GM23338 (cell line): ENCODE measurements at regions not wholly inside any gene's neighbourhood (a gene's known extent, or its start where the extent isn't known, plus 50 kb on each side); places are given as distances from the start of the nearest gene placed in this dataset.

Experiments
- CREB1 ChIP-seq: fragments of 250-450 bp; sonication (Bioruptor Pico); IDR thresholded peaks from 2 replicates; pipeline ENCODE4 v1.5.0; 2020; ENCODE audit warnings: low read depth, mild to moderate bottlenecking, moderate library complexity
- EZH2 ChIP-seq: fragments of 200-600 bp; sonication (generic); IDR thresholded peaks from one replicate; pipeline ENCODE4 v1.8.0; 2017; ENCODE audit warnings: antibody characterized with exemption, mild to moderate bottlenecking, low read depth; ENCODE audit not compliant: unreplicated experiment
- EZH2phosphoT487 ChIP-seq: fragments of 200-600 bp; sonication (generic); IDR thresholded peaks from one replicate; pipeline ENCODE4 v1.8.1; 2018; ENCODE audit warnings: antibody characterized with exemption; ENCODE audit not compliant: unreplicated experiment
- JUNB ChIP-seq: IDR thresholded peaks from one replicate; pipeline ENCODE4 v1.6.1; 2016; ENCODE audit warnings: antibody characterized with exemption; ENCODE audit not compliant: unreplicated experiment
- NANOG ChIP-seq: IDR thresholded peaks from 2 replicates; pipeline ENCODE4 v1.6.1; 2016; ENCODE audit warnings: antibody characterized with exemption, borderline replicate concordance
- POLR2AphosphoS5 ChIP-seq: IDR thresholded peaks from 2 replicates; pipeline ENCODE4 v1.6.1; 2016; ENCODE audit warnings: antibody characterized with exemption, low read depth
- STAT1 ChIP-seq: IDR thresholded peaks from one replicate; pipeline ENCODE4 v1.6.1; 2016; ENCODE audit warnings: antibody characterized with exemption; ENCODE audit not compliant: unreplicated experiment
- ZNF331 ChIP-seq: fragments of 250-450 bp; sonication (Bioruptor Pico); IDR thresholded peaks from 2 replicates; pipeline ENCODE4 v1.5.0; 2020; ENCODE audit warnings: low read depth, mild to moderate bottlenecking, moderate library complexity
- TF ChIP-seq, protein P1 (sequence below), 2 experiments: fragments of 200-600 bp in 1 of 2; sonication (generic) in 1 of 2; conservative IDR thresholded peaks; 2 replicates each; pipeline versions ENCODE4 v1.5.1 to v1.6.1; 2016 to 2017; ENCODE audit warnings: antibody characterized with exemption in 2 of 2, low read depth in 2 of 2, mild to moderate bottlenecking in 2 of 2, moderate library complexity in 1 of 2
- TF ChIP-seq, protein P2 (sequence below): IDR thresholded peaks from one replicate; pipeline ENCODE4 v1.6.1; 2018; ENCODE audit warnings: antibody characterized with exemption; ENCODE audit not compliant: unreplicated experiment
- TF ChIP-seq, protein P3 (sequence below): fragments of 250-450 bp; sonication (Bioruptor Pico); IDR thresholded peaks from 2 replicates; pipeline ENCODE4 v1.5.0; 2020; ENCODE audit warnings: mild to moderate bottlenecking, moderate library complexity
- TF ChIP-seq, protein P4 (sequence below): IDR thresholded peaks from 2 replicates; pipeline ENCODE4 v1.6.1; 2016; ENCODE audit warnings: antibody characterized with exemption

DNA sequence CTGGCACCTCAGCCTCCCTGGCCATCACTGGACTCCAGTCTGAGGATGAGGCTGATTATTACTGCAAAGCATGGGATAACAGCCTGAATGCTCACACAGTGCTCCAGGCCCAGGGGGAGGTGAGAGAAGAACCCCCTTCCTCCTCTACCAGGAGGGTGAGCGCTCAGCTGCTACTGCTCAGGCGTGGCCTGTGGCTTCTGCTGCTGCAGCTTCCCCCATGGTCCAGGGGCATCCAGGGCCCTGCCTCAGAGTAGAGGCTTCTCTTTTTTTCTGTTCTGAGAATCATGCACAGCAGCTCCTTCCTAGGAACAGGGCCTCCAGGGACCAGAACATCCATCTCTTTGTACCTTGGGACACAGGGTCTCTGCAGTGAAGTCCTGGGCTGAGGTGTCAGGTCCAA lies 83.1 kb downstream of the VPREB1 start:
- TF ChIP-seq, protein P1, sequence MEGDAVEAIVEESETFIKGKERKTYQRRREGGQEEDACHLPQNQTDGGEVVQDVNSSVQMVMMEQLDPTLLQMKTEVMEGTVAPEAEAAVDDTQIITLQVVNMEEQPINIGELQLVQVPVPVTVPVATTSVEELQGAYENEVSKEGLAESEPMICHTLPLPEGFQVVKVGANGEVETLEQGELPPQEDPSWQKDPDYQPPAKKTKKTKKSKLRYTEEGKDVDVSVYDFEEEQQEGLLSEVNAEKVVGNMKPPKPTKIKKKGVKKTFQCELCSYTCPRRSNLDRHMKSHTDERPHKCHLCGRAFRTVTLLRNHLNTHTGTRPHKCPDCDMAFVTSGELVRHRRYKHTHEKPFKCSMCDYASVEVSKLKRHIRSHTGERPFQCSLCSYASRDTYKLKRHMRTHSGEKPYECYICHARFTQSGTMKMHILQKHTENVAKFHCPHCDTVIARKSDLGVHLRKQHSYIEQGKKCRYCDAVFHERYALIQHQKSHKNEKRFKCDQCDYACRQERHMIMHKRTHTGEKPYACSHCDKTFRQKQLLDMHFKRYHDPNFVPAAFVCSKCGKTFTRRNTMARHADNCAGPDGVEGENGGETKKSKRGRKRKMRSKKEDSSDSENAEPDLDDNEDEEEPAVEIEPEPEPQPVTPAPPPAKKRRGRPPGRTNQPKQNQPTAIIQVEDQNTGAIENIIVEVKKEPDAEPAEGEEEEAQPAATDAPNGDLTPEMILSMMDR (conservative IDR thresholded peaks at IDR 0.05; ENCODE audit: low read depth in 2 of 2) = no peak
- TF ChIP-seq POLR2AphosphoS5 (no peak), EZH2 (no peak), CREB1 (CRISPR knock-in tag) (no peak), EZH2phosphoT487 (no peak), JUNB (no peak), NANOG (no peak), STAT1 (no peak), ZNF331 (CRISPR knock-in tag) (no peak)
- TF ChIP-seq, protein P2, sequence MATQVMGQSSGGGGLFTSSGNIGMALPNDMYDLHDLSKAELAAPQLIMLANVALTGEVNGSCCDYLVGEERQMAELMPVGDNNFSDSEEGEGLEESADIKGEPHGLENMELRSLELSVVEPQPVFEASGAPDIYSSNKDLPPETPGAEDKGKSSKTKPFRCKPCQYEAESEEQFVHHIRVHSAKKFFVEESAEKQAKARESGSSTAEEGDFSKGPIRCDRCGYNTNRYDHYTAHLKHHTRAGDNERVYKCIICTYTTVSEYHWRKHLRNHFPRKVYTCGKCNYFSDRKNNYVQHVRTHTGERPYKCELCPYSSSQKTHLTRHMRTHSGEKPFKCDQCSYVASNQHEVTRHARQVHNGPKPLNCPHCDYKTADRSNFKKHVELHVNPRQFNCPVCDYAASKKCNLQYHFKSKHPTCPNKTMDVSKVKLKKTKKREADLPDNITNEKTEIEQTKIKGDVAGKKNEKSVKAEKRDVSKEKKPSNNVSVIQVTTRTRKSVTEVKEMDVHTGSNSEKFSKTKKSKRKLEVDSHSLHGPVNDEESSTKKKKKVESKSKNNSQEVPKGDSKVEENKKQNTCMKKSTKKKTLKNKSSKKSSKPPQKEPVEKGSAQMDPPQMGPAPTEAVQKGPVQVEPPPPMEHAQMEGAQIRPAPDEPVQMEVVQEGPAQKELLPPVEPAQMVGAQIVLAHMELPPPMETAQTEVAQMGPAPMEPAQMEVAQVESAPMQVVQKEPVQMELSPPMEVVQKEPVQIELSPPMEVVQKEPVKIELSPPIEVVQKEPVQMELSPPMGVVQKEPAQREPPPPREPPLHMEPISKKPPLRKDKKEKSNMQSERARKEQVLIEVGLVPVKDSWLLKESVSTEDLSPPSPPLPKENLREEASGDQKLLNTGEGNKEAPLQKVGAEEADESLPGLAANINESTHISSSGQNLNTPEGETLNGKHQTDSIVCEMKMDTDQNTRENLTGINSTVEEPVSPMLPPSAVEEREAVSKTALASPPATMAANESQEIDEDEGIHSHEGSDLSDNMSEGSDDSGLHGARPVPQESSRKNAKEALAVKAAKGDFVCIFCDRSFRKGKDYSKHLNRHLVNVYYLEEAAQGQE = no peak
- TF ChIP-seq, protein P3, sequence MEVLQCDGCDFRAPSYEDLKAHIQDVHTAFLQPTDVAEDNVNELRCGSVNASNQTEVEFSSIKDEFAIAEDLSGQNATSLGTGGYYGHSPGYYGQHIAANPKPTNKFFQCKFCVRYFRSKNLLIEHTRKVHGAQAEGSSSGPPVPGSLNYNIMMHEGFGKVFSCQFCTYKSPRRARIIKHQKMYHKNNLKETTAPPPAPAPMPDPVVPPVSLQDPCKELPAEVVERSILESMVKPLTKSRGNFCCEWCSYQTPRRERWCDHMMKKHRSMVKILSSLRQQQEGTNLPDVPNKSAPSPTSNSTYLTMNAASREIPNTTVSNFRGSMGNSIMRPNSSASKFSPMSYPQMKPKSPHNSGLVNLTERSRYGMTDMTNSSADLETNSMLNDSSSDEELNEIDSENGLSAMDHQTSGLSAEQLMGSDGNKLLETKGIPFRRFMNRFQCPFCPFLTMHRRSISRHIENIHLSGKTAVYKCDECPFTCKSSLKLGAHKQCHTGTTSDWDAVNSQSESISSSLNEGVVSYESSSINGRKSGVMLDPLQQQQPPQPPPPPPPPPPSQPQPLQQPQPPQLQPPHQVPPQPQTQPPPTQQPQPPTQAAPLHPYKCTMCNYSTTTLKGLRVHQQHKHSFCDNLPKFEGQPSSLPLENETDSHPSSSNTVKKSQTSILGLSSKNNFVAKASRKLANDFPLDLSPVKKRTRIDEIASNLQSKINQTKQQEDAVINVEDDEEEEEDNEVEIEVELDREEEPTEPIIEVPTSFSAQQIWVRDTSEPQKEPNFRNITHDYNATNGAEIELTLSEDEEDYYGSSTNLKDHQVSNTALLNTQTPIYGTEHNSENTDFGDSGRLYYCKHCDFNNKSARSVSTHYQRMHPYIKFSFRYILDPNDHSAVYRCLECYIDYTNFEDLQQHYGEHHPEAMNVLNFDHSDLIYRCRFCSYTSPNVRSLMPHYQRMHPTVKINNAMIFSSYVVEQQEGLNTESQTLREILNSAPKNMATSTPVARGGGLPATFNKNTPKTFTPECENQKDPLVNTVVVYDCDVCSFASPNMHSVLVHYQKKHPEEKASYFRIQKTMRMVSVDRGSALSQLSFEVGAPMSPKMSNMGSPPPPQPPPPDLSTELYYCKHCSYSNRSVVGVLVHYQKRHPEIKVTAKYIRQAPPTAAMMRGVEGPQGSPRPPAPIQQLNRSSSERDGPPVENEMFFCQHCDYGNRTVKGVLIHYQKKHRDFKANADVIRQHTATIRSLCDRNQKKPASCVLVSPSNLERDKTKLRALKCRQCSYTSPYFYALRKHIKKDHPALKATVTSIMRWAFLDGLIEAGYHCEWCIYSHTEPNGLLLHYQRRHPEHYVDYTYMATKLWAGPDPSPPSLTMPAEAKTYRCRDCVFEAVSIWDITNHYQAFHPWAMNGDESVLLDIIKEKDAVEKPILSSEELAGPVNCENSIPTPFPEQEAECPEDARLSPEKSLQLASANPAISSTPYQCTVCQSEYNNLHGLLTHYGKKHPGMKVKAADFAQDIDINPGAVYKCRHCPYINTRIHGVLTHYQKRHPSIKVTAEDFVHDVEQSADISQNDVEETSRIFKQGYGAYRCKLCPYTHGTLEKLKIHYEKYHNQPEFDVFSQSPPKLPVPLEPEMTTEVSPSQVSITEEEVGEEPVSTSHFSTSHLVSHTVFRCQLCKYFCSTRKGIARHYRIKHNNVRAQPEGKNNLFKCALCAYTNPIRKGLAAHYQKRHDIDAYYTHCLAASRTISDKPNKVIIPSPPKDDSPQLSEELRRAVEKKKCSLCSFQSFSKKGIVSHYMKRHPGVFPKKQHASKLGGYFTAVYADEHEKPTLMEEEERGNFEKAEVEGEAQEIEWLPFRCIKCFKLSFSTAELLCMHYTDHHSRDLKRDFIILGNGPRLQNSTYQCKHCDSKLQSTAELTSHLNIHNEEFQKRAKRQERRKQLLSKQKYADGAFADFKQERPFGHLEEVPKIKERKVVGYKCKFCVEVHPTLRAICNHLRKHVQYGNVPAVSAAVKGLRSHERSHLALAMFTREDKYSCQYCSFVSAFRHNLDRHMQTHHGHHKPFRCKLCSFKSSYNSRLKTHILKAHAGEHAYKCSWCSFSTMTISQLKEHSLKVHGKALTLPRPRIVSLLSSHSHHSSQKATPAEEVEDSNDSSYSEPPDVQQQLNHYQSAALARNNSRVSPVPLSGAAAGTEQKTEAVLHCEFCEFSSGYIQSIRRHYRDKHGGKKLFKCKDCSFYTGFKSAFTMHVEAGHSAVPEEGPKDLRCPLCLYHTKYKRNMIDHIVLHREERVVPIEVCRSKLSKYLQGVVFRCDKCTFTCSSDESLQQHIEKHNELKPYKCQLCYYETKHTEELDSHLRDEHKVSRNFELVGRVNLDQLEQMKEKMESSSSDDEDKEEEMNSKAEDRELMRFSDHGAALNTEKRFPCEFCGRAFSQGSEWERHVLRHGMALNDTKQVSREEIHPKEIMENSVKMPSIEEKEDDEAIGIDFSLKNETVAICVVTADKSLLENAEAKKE = no peak
- TF ChIP-seq, protein P4, sequence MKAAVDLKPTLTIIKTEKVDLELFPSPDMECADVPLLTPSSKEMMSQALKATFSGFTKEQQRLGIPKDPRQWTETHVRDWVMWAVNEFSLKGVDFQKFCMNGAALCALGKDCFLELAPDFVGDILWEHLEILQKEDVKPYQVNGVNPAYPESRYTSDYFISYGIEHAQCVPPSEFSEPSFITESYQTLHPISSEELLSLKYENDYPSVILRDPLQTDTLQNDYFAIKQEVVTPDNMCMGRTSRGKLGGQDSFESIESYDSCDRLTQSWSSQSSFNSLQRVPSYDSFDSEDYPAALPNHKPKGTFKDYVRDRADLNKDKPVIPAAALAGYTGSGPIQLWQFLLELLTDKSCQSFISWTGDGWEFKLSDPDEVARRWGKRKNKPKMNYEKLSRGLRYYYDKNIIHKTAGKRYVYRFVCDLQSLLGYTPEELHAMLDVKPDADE = no peak
